ENCODE measurements at regions not wholly inside any gene's neighbourhood (a gene's known extent, or its start where the extent isn't known, plus 50 kb on each side); places are given as distances from the start of the nearest gene placed in this dataset.

DNA sequence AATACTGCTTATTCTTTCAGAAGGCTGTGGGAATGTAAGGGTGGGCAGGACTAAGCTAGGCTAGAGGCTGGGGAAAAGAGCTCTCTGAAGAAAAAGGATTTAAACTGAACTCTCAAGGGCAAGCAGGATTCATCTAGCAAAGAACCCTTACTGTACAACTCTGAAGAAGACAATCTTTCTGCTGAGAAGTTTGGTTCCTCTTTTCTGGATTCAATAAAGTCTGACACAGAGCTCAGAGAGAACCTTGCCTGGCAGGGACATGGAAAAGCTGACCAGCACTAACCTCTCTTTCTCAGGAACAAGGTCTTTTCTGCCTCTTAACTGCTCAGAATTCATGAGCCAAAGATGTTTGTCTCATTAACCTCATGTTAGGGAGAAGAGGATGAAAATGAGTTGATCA is 388.4 kb upstream of the DDI1 start:
- Histone ChIP-seq H3K4me3 (ENCODE audit: low read depth, low read length) (no peak overlapping the region), H3K4me1 (ENCODE audit: control insufficient read depth, insufficient read depth, low read length) (no peaks in the 10 kb centered on the region), H3K36me3 (ENCODE audit: control insufficient read depth in 2 of 2, insufficient read depth in 1 of 2, low read length in 2 of 2) (no peaks in the 10 kb centered on the region), H3K9me3 (ENCODE audit: control insufficient read depth, insufficient read depth, low read depth, low read length) (no peaks in the 10 kb centered on the region), H3K27ac (ENCODE audit: extremely low read depth, low read depth, low read length) (no peak overlapping the region)
- POLR2A ChIA-PET, result no interaction called here
- CTCF ChIA-PET, result no interaction called here
- TF ChIP-seq, protein P1, sequence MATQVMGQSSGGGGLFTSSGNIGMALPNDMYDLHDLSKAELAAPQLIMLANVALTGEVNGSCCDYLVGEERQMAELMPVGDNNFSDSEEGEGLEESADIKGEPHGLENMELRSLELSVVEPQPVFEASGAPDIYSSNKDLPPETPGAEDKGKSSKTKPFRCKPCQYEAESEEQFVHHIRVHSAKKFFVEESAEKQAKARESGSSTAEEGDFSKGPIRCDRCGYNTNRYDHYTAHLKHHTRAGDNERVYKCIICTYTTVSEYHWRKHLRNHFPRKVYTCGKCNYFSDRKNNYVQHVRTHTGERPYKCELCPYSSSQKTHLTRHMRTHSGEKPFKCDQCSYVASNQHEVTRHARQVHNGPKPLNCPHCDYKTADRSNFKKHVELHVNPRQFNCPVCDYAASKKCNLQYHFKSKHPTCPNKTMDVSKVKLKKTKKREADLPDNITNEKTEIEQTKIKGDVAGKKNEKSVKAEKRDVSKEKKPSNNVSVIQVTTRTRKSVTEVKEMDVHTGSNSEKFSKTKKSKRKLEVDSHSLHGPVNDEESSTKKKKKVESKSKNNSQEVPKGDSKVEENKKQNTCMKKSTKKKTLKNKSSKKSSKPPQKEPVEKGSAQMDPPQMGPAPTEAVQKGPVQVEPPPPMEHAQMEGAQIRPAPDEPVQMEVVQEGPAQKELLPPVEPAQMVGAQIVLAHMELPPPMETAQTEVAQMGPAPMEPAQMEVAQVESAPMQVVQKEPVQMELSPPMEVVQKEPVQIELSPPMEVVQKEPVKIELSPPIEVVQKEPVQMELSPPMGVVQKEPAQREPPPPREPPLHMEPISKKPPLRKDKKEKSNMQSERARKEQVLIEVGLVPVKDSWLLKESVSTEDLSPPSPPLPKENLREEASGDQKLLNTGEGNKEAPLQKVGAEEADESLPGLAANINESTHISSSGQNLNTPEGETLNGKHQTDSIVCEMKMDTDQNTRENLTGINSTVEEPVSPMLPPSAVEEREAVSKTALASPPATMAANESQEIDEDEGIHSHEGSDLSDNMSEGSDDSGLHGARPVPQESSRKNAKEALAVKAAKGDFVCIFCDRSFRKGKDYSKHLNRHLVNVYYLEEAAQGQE (tag by site-specific recombination; IDR thresholded peaks at IDR 0.05), result no peak
- TF ChIP-seq ZNF169 (tag by site-specific recombination; IDR thresholded peaks at IDR 0.05) (no peak), ZNF184 (tag by site-specific recombination; IDR thresholded peaks at IDR 0.05) (no peak), ZNF561 (tag by site-specific recombination; IDR thresholded peaks at IDR 0.05; ENCODE audit: borderline replicate concordance) (no peak), ZFP37 (tag by site-specific recombination; IDR thresholded peaks at IDR 0.05) (no peak), ZNF404 (tag by site-specific recombination; IDR thresholded peaks at IDR 0.05) (no peak), ZNF548 (tag by site-specific recombination; IDR thresholded peaks at IDR 0.05) (no peak), ZNF521 (tag by site-specific recombination; IDR thresholded peaks at IDR 0.05) (no peak), ZNF37A (tag by site-specific recombination; IDR thresholded peaks at IDR 0.05) (no peak), ZBTB7A (tag by site-specific recombination; IDR thresholded peaks at IDR 0.05; ENCODE audit: low read depth) (no peak), ZNF433 (tag by site-specific recombination; IDR thresholded peaks at IDR 0.05; ENCODE audit: low read depth) (no peak), ZNF354C (tag by site-specific recombination; IDR thresholded peaks at IDR 0.05; ENCODE audit: borderline replicate concordance, low read depth) (no peak), ZNF626 (tag by site-specific recombination; IDR thresholded peaks at IDR 0.05) (no peak), ZNF785 (tag by site-specific recombination; IDR thresholded peaks at IDR 0.05) (no peak)
- TF ChIP-seq, protein P2, sequence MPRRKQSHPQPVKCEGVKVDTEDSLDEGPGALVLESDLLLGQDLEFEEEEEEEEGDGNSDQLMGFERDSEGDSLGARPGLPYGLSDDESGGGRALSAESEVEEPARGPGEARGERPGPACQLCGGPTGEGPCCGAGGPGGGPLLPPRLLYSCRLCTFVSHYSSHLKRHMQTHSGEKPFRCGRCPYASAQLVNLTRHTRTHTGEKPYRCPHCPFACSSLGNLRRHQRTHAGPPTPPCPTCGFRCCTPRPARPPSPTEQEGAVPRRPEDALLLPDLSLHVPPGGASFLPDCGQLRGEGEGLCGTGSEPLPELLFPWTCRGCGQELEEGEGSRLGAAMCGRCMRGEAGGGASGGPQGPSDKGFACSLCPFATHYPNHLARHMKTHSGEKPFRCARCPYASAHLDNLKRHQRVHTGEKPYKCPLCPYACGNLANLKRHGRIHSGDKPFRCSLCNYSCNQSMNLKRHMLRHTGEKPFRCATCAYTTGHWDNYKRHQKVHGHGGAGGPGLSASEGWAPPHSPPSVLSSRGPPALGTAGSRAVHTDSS (tag by site-specific recombination; IDR thresholded peaks at IDR 0.05), result no peak
- TF ChIP-seq, protein P3, sequence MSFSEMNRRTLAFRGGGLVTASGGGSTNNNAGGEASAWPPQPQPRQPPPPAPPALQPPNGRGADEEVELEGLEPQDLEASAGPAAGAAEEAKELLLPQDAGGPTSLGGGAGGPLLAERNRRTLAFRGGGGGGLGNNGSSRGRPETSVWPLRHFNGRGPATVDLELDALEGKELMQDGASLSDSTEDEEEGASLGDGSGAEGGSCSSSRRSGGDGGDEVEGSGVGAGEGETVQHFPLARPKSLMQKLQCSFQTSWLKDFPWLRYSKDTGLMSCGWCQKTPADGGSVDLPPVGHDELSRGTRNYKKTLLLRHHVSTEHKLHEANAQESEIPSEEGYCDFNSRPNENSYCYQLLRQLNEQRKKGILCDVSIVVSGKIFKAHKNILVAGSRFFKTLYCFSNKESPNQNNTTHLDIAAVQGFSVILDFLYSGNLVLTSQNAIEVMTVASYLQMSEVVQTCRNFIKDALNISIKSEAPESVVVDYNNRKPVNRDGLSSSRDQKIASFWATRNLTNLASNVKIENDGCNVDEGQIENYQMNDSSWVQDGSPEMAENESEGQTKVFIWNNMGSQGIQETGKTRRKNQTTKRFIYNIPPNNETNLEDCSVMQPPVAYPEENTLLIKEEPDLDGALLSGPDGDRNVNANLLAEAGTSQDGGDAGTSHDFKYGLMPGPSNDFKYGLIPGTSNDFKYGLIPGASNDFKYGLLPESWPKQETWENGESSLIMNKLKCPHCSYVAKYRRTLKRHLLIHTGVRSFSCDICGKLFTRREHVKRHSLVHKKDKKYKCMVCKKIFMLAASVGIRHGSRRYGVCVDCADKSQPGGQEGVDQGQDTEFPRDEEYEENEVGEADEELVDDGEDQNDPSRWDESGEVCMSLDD (tag by site-specific recombination; IDR thresholded peaks at IDR 0.05), result no peak

DNA sequence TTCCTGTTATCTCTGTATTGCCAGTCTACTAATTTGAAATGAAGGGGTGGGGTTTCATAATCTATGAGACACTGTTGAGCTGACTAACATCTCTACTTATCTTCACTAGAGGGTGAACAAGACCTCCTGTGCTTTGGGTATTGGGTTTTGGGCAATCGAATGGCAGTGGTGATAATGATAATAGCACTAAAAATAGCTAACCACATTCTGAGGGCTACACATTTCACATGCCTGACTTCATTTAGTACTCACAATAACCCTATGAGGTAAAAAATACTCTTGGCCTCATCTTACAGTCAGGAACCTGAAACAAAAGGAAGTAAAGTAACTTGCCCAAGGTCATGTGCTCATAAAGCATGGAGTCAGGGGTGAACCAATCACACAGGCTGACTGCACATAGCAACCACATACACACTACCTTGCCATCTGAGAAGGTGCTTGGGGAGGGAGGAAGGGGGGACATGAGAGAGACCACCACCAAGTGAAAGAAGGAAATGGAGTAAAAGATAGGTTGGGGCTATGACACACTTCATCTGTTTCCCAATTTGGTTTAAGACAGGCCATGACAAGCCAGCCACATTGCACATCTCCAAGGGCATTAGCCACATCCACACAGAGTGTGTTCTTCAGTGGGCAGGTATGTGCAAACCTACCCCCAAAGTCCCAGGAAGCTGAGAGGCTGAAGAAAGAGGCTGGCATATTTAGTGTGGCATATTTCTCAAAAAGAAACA is 387.6 kb upstream of the DDI1 start:
- CTCF ChIA-PET, result interaction anchor here (0.6 to 1.0 kb wide), 2 partner anchors 11 to 12 kb away, joined by 3 to 4 read pairs; no protein-coding TSS in a partner anchor
- no peaks in the 10 kb centered on the region for H3K36me3 ChIP-seq (ENCODE audit: control insufficient read depth in 2 of 2, insufficient read depth in 1 of 2, low read length in 2 of 2)
- POLR2A ChIA-PET, result no interaction called here
- H3K4me3 ChIP-seq (ENCODE audit: low read depth, low read length), result no peak overlapping the region
- H3K9me3 ChIP-seq (ENCODE audit: control insufficient read depth, insufficient read depth, low read depth, low read length), result no peaks in the 10 kb centered on the region
- no peak overlapping the region for H3K27ac ChIP-seq (ENCODE audit: extremely low read depth, low read depth, low read length)
- H3K4me1 ChIP-seq (ENCODE audit: control insufficient read depth, insufficient read depth, low read length), result no peaks in the 10 kb centered on the region
- TF ChIP-seq WT1 (tag by site-specific recombination; IDR thresholded peaks at IDR 0.05), result no peak
- no peak for TF ChIP-seq ZNF660 (tag by site-specific recombination; IDR thresholded peaks at IDR 0.05)
- TF ChIP-seq, protein P4, sequence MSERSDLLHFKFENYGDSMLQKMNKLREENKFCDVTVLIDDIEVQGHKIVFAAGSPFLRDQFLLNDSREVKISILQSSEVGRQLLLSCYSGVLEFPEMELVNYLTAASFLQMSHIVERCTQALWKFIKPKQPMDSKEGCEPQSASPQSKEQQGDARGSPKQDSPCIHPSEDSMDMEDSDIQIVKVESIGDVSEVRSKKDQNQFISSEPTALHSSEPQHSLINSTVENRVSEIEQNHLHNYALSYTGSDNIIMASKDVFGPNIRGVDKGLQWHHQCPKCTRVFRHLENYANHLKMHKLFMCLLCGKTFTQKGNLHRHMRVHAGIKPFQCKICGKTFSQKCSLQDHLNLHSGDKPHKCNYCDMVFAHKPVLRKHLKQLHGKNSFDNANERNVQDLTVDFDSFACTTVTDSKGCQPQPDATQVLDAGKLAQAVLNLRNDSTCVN (tag by site-specific recombination; optimal IDR thresholded peaks at IDR 0.05), result no peak
- no peak for TF ChIP-seq YY1 (tag by site-specific recombination; IDR thresholded peaks at IDR 0.05)
- TF ChIP-seq ZNF311 (tag by site-specific recombination; IDR thresholded peaks at IDR 0.05; ENCODE audit: borderline replicate concordance), result no peak
- no peak for TF ChIP-seq ZNF221 (tag by site-specific recombination; IDR thresholded peaks at IDR 0.05; ENCODE audit: borderline replicate concordance)
- no peak for TF ChIP-seq ZNF155 (tag by site-specific recombination; IDR thresholded peaks at IDR 0.05)
- no peak for TF ChIP-seq SCRT2 (tag by site-specific recombination; IDR thresholded peaks at IDR 0.05)
- no peak for TF ChIP-seq ZBTB17 (tag by site-specific recombination; IDR thresholded peaks at IDR 0.05)
- TF ChIP-seq KLF7 (tag by site-specific recombination; IDR thresholded peaks at IDR 0.05; ENCODE audit: borderline replicate concordance), result no peak
- no peak for TF ChIP-seq ZNF76 (tag by site-specific recombination; IDR thresholded peaks at IDR 0.05; ENCODE audit: borderline replicate concordance, low read depth)
- TF ChIP-seq ZNF19 (tag by site-specific recombination; IDR thresholded peaks at IDR 0.05; ENCODE audit: low read depth), result no peak

Data from HEK293 (cell line).